Right lobe of liver (tissue), 6 donors: ENCODE measurements at regions not wholly inside any gene's neighbourhood (a gene's known extent, or its start where the extent isn't known, plus 50 kb on each side); places are given as distances from the start of the nearest gene placed in this dataset.

Experiments used
- ATAC-seq, 4 donors: fragments of 200-7000 bp; cut with Tn5 transposase; one replicate each; pipeline ENCODE4 v1.9.1; 2020; ENCODE audit warnings: mild to moderate bottlenecking in 4 of 4, moderate library complexity in 4 of 4
- DNase-seq, 3 donors: peaks; one replicate each; pipeline ENCODE4 v3.0.0-alpha.2; 2020
- H3K27ac ChIP-seq, 3 donors: fragments of 200-600 bp; one replicate each; pipeline ENCODE4 v1.8.0; 2022
- H3K27me3 ChIP-seq, 2 donors: fragments of 200-600 bp; one replicate each; pipeline ENCODE4 v1.8.0; 2022
- H3K36me3 ChIP-seq, 4 donors: fragments of 200-600 bp; sonication (generic) in 1 of 4; one replicate each; pipeline versions ENCODE4 v1.5.1 to v1.8.0; 2017 to 2022; ENCODE audit warnings: control low read depth in 1 of 4
- H3K4me1 ChIP-seq, 4 donors: fragments of 200-600 bp; sonication (generic) in 1 of 4; one replicate each; pipeline versions ENCODE4 v1.5.1 to v1.8.0; 2017 to 2022; ENCODE audit warnings: control low read depth in 1 of 4
- H3K4me3 ChIP-seq, 3 donors: fragments of 200-600 bp; one replicate each; pipeline ENCODE4 v1.8.0; 2022
- H3K9me3 ChIP-seq, 4 donors: fragments of 200-600 bp; sonication (generic) in 1 of 4; one replicate each; pipeline versions ENCODE4 v1.5.1 to v1.8.0; 2017 to 2022; ENCODE audit warnings: control low read depth in 1 of 4
- POLR2A ChIP-seq: fragments of 450-650 bp; IDR thresholded peaks from one replicate; pipeline ENCODE4 v1.6.1; 2017; ENCODE audit warnings: antibody characterized with exemption, mild to moderate bottlenecking
- whole genome bisulfite sequencing: methylation state at CpG from one replicate; pipeline ENCODE4 v1.1.6; 2018; ENCODE audit warnings: low coverage, low lambda C conversion rate; ENCODE audit not compliant: insufficient coverage; ENCODE audit errors: missing lambda C conversion rate; 5-methylcytosine and 5-hydroxymethylcytosine counted together
- intact Hi-C, 2 donors: fragments of 100-400 bp; cut with DNase I; formaldehyde crosslinking; loops; one replicate each; pipeline versions ENCODE4 v1.11.2 to v1.14.1; 2022
- TF ChIP-seq, protein P1 (sequence below), 4 donors: fragments of 200-600 bp in 3 of 4; fragments of 450-650 bp in 1 of 4; IDR thresholded peaks; one replicate each; pipeline versions ENCODE4 v1.5.1 to v1.8.0; 2016 to 2022; ENCODE audit warnings: antibody characterized with exemption in 4 of 4, mild to moderate bottlenecking in 2 of 4
- donor health status: DM: no; HTN: yes; CAD: no.
- donor health status: DM: no; HTN: no; CAD: no.
- donor health status: DM: no; HTN: no; CAD: no.
- donor health status: DM: no; HTN: yes; CAD: no.
- donor health status: DM: no; HTN: yes; CAD: no.

GRCh38 chrX:40468033-40468846 is 112.5 kb upstream of the ATP6AP2 start:
- ATAC-seq: peak; percentile 74 to 93 (median 83)
- peak in 1 of 3 donors; percentile 42 for DNase-seq
- WGBS: 23% methylated on average over 4 of the region's 5 CpGs
- Histone ChIP-seq H3K9me3 (no peaks in the 10 kb centered on the region), H3K36me3 (no peaks in the 10 kb centered on the region), H3K4me1 (peaks cover 0 to 3% (median 0%) of the 10 kb centered on the region in 4 donors), H3K4me3 (no peak overlapping the region), H3K27ac (no peak overlapping the region), H3K27me3 (no peaks in the 10 kb centered on the region)
- no peak for TF ChIP-seq POLR2A
- TF ChIP-seq, protein P1, sequence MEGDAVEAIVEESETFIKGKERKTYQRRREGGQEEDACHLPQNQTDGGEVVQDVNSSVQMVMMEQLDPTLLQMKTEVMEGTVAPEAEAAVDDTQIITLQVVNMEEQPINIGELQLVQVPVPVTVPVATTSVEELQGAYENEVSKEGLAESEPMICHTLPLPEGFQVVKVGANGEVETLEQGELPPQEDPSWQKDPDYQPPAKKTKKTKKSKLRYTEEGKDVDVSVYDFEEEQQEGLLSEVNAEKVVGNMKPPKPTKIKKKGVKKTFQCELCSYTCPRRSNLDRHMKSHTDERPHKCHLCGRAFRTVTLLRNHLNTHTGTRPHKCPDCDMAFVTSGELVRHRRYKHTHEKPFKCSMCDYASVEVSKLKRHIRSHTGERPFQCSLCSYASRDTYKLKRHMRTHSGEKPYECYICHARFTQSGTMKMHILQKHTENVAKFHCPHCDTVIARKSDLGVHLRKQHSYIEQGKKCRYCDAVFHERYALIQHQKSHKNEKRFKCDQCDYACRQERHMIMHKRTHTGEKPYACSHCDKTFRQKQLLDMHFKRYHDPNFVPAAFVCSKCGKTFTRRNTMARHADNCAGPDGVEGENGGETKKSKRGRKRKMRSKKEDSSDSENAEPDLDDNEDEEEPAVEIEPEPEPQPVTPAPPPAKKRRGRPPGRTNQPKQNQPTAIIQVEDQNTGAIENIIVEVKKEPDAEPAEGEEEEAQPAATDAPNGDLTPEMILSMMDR (IDR thresholded peaks at IDR 0.05): peak; percentile 19 to 33 (median 27)
- intact Hi-C loops: no loop called here

DNA sequence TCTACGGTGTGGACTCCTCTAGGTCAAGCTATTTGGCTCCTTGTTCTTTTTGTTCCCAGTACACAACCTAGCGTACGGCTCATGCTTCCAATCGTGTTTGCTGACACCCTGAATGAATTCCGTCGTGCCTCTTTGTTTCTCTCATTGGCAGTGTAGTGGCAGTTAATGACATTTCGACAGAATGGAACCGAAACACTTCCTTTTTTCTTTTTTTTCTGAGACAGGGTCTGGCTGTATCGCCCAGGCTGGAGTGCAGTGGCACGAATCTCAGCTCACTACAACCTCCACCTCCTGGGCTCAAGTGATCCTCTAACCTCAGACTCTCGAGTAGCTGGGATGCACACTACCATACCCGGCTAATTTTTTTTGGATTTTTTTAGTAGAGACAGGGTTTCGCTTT is 113.3 kb upstream of the ATP6AP2 start:
- H3K27ac ChIP-seq: no peak overlapping the region
- H3K4me1 ChIP-seq: peaks cover 0 to 3% (median 0%) of the 10 kb centered on the region in 4 donors
- H3K4me3 ChIP-seq: no peak overlapping the region
- no peak for ATAC-seq
- no peak for TF ChIP-seq POLR2A
- TF ChIP-seq, protein P1 (IDR thresholded peaks at IDR 0.05): no peak
- H3K27me3 ChIP-seq: no peaks in the 10 kb centered on the region
- 64% methylated on average over 13 of the region's 13 CpGs for WGBS
- intact Hi-C loops: no loop called here
- no peak for DNase-seq
- no peaks in the 10 kb centered on the region for H3K9me3 ChIP-seq
- no peaks in the 10 kb centered on the region for H3K36me3 ChIP-seq

GRCh38 chrX:40465735-40466551 is 114.8 kb upstream of the ATP6AP2 start:
- Histone ChIP-seq H3K27ac (no peak overlapping the region), H3K4me1 (peaks cover 0 to 3% (median 0%) of the 10 kb centered on the region in 4 donors), H3K36me3 (no peaks in the 10 kb centered on the region), H3K27me3 (no peaks in the 10 kb centered on the region), H3K4me3 (no peak overlapping the region), H3K9me3 (no peaks in the 10 kb centered on the region)
- WGBS: 42% methylated on average over 5 of the region's 5 CpGs
- ATAC-seq (no peak), DNase-seq (no peak)
- no peak for TF ChIP-seq POLR2A
- TF ChIP-seq, protein P1 (IDR thresholded peaks at IDR 0.05): no peak
- intact Hi-C loops: no loop called here

DNA sequence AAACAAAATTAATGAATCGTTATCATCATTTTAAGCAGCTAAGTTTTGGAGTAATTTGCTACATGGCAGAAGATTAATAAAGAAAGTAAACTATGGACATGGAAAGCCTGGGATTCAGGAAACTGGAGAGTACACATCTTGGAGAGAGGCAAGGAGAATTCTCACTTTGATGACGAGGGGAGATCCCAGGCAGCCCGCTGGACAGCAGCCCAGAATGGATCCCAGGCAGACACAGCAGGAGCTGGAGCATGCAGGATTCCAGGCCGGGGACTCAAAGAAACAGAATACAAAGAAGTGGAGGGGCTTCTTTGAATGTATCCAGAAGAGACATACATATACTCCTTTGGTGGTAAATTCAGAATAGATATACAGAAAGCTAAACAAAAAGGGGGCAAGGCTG is 118.0 kb upstream of the ATP6AP2 start:
- Histone ChIP-seq H3K9me3 (no peaks in the 10 kb centered on the region), H3K4me3 (no peak overlapping the region), H3K4me1 (no peaks in the 10 kb centered on the region), H3K27me3 (no peaks in the 10 kb centered on the region), H3K27ac (no peak overlapping the region), H3K36me3 (no peaks in the 10 kb centered on the region)
- intact Hi-C loops: no loop called here
- no peak for DNase-seq
- WGBS: 40% methylated on average over 4 of the region's 4 CpGs
- no peak for ATAC-seq
- no peak for TF ChIP-seq POLR2A
- TF ChIP-seq, protein P1 (IDR thresholded peaks at IDR 0.05): no peak
